ENCODE measurements at regions not wholly inside any gene's neighbourhood (a gene's known extent, or its start where the extent isn't known, plus 50 kb on each side); places are given as distances from the start of the nearest gene placed in this dataset.

GRCh38 chr12:46497739-46498138 lies 125.2 kb upstream of the SLC38A2 start:
- H3K79me2 ChIP-seq (ENCODE audit: insufficient read depth, low read length): no peaks in the 10 kb centered on the region
- H3K36me3 ChIP-seq (replicated peaks in 1 of 2; ENCODE audit: control insufficient read depth in 1 of 2, insufficient read depth in 2 of 2, low read length in 2 of 2): no peaks in the 10 kb centered on the region
- no peak for TF ChIP-seq CTCF (IDR thresholded peaks at IDR 0.05)
- DNase-seq: no peak
- Mint-ChIP-seq H3K9me3 (peaks cover 2 to 8% (median 4%) of the 10 kb centered on the region in 7 donors), H3K27me3 (ENCODE audit: low read depth in 3 of 3) (peaks cover 0 to 3% (median 0%) of the 10 kb centered on the region in 3 donors), H3K4me1 (no peaks in the 10 kb centered on the region), H3K4me3 (no peak overlapping the region), H3K27ac (no peak overlapping the region), H3K36me3 (no peaks in the 10 kb centered on the region)
- no peak overlapping the region for H3K4me2 ChIP-seq (replicated peaks; ENCODE audit: extremely low read depth, low read length, poor library complexity, severe bottlenecking)
- WGBS (ENCODE audit: insufficient coverage): no CpG with 5 or more reads among the region's 1 CpG
- H3K9me3 ChIP-seq (replicated peaks in 1 of 2; ENCODE audit: control insufficient read depth in 1 of 2, insufficient read depth in 1 of 2, low read length in 2 of 2): no peaks in the 10 kb centered on the region
- no peak overlapping the region for H3K4me3 ChIP-seq (replicated peaks in 1 of 3; ENCODE audit: low read depth in 2 of 3, low read length in 3 of 3)
- H4K20me1 ChIP-seq (ENCODE audit: insufficient read depth, low read length): no peaks in the 10 kb centered on the region
- no peak overlapping the region for H3K9ac ChIP-seq (ENCODE audit: insufficient read depth, low read length, poor library complexity, severe bottlenecking)
- H3K27me3 ChIP-seq (ENCODE audit: control insufficient read depth in 2 of 2, insufficient read depth in 2 of 2, low read length in 2 of 2): no peaks in the 10 kb centered on the region
- H3K4me1 ChIP-seq (ENCODE audit: control insufficient read depth in 1 of 2, insufficient read depth in 2 of 2, low read length in 2 of 2): no peaks in the 10 kb centered on the region
- H3K27ac ChIP-seq (ENCODE audit: low read depth in 1 of 2, low read length in 2 of 2): no peak overlapping the region
- H2AFZ ChIP-seq (ENCODE audit: insufficient read depth, low read depth, low read length, poor library complexity, severe bottlenecking): no peak overlapping the region
- intact Hi-C loops (cut with micrococcal nuclease): no loop called here

- no peaks in the 10 kb centered on the region for H3K79me2 ChIP-seq (ENCODE audit: insufficient read depth, low read length)
- Mint-ChIP-seq H3K27me3 (ENCODE audit: low read depth in 3 of 3) (peaks cover 0 to 1% (median 0%) of the 10 kb centered on the region in 3 donors), H3K27ac (no peak overlapping the region), H3K9me3 (peaks cover 0 to 2% (median 0%) of the 10 kb centered on the region in 7 donors), H3K4me3 (no peak overlapping the region), H3K36me3 (no peaks in the 10 kb centered on the region), H3K4me1 (peaks cover 1% of the 10 kb centered on the region)
- no peak overlapping the region for H3K4me2 ChIP-seq (replicated peaks; ENCODE audit: extremely low read depth, low read length, poor library complexity, severe bottlenecking)
- intact Hi-C loops (cut with micrococcal nuclease): no loop called here
- no peaks in the 10 kb centered on the region for H3K27me3 ChIP-seq (ENCODE audit: control insufficient read depth in 2 of 2, insufficient read depth in 2 of 2, low read length in 2 of 2)
- no peak overlapping the region for H3K9ac ChIP-seq (ENCODE audit: insufficient read depth, low read length, poor library complexity, severe bottlenecking)
- H3K27ac ChIP-seq (ENCODE audit: low read depth in 1 of 2, low read length in 2 of 2): no peak overlapping the region
- no peaks in the 10 kb centered on the region for H3K36me3 ChIP-seq (replicated peaks in 1 of 2; ENCODE audit: control insufficient read depth in 1 of 2, insufficient read depth in 2 of 2, low read length in 2 of 2)
- no peak for TF ChIP-seq CTCF (IDR thresholded peaks at IDR 0.05)
- no peak for DNase-seq
- H3K4me1 ChIP-seq (ENCODE audit: control insufficient read depth in 1 of 2, insufficient read depth in 2 of 2, low read length in 2 of 2): no peaks in the 10 kb centered on the region
- no peak overlapping the region for H2AFZ ChIP-seq (ENCODE audit: insufficient read depth, low read depth, low read length, poor library complexity, severe bottlenecking)
- no peaks in the 10 kb centered on the region for H3K9me3 ChIP-seq (replicated peaks in 1 of 2; ENCODE audit: control insufficient read depth in 1 of 2, insufficient read depth in 1 of 2, low read length in 2 of 2)
- H3K4me3 ChIP-seq (replicated peaks in 1 of 3; ENCODE audit: low read depth in 2 of 3, low read length in 3 of 3): no peak overlapping the region
- WGBS (ENCODE audit: insufficient coverage): no CpG with 5 or more reads among the region's 1 CpG
- H4K20me1 ChIP-seq (ENCODE audit: insufficient read depth, low read length): no peaks in the 10 kb centered on the region
These were observed 121.9 kb upstream of the SLC38A2 start for GRCh38 chr12:46494424-46494823.

Data from CD14-positive monocyte (primary cell).